ENCODE measurements at regions not wholly inside any gene's neighbourhood (a gene's known extent, or its start where the extent isn't known, plus 50 kb on each side); places are given as distances from the start of the nearest gene placed in this dataset.

DNA sequence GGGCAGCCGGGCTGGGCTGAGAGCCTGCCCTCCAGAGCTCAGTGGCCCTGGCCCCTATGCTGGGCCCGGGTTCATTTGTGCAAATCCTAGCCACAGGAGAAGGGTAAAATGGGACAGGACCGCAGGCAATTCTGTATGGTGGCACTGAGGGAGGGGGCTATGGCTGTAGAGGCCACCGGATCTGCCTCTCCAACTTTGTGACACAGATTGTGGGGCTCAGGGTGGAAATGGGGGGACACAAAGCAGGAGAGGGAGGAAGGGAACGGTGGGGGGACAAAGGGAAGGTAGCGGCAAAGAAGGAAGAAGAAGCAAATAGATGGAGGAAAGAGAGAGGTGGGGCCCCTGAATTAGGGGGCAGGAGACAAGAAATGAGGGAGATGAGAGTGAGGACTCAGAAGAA is 201.1 kb downstream of the SMAD2 start:
- Histone ChIP-seq H2AFZ (ENCODE audit: low read length) (no peak overlapping the region), H3K9ac (ENCODE audit: low read length) (no peak overlapping the region), H3K9me2 (replicated peaks; ENCODE audit: insufficient read depth, low read length) (no peaks in the 10 kb centered on the region), H3K27me3 (replicated peaks; ENCODE audit: insufficient read depth, low read length) (no peaks in the 10 kb centered on the region), H3K36me3 (replicated peaks; ENCODE audit: insufficient read depth, low read length) (no peaks in the 10 kb centered on the region), H3K4me2 (ENCODE audit: low read depth, low read length) (no peak overlapping the region), H3K4me3 (ENCODE audit: low read length) (no peak overlapping the region), H3K79me2 (ENCODE audit: low read length) (no peaks in the 10 kb centered on the region), H3K27ac (ENCODE audit: low read length) (no peak overlapping the region), H3K4me1 (ENCODE audit: low read length) (no peaks in the 10 kb centered on the region), H3K9me3 (replicated peaks; ENCODE audit: insufficient read depth, low read length) (no peaks in the 10 kb centered on the region), H4K20me1 (ENCODE audit: insufficient read depth, low read length) (no peaks in the 10 kb centered on the region), H3F3A (ENCODE audit: insufficient read depth, low read length) (no peaks in the 10 kb centered on the region)
- TF ChIP-seq EZH2phosphoT487 (IDR thresholded peaks at IDR 0.05; ENCODE audit: low read length) = no peak
- TF ChIP-seq EZH2 (optimal IDR thresholded peaks at IDR 0.05; ENCODE audit: low read depth, low read length) = no peak
- TF ChIP-seq CTCF (IDR thresholded peaks at IDR 0.05; ENCODE audit: low read length) = no peak
- no peak for DNase-seq

GRCh38 chr18:47728921-47729320 is 201.5 kb downstream of the SMAD2 start:
- Histone ChIP-seq H3K27me3 (replicated peaks; ENCODE audit: insufficient read depth, low read length) (no peaks in the 10 kb centered on the region), H3K4me2 (ENCODE audit: low read depth, low read length) (no peak overlapping the region), H3K27ac (ENCODE audit: low read length) (no peak overlapping the region), H3K36me3 (replicated peaks; ENCODE audit: insufficient read depth, low read length) (no peaks in the 10 kb centered on the region), H3K9me2 (replicated peaks; ENCODE audit: insufficient read depth, low read length) (no peaks in the 10 kb centered on the region), H3K4me1 (ENCODE audit: low read length) (no peaks in the 10 kb centered on the region), H3K79me2 (ENCODE audit: low read length) (no peaks in the 10 kb centered on the region), H3F3A (ENCODE audit: insufficient read depth, low read length) (no peaks in the 10 kb centered on the region), H3K9ac (ENCODE audit: low read length) (no peak overlapping the region), H4K20me1 (ENCODE audit: insufficient read depth, low read length) (no peaks in the 10 kb centered on the region), H2AFZ (ENCODE audit: low read length) (no peak overlapping the region), H3K4me3 (ENCODE audit: low read length) (no peak overlapping the region), H3K9me3 (replicated peaks; ENCODE audit: insufficient read depth, low read length) (no peaks in the 10 kb centered on the region)
- TF ChIP-seq EZH2 (optimal IDR thresholded peaks at IDR 0.05; ENCODE audit: low read depth, low read length) = no peak
- no peak for TF ChIP-seq EZH2phosphoT487 (IDR thresholded peaks at IDR 0.05; ENCODE audit: low read length)
- TF ChIP-seq CTCF (IDR thresholded peaks at IDR 0.05; ENCODE audit: low read length) = no peak
- DNase-seq = no peak

GRCh38 chr18:47727409-47727808 is 203.1 kb downstream of the SMAD2 start:
- H3K4me1 ChIP-seq (ENCODE audit: low read length) = no peaks in the 10 kb centered on the region
- no peaks in the 10 kb centered on the region for H3K27me3 ChIP-seq (replicated peaks; ENCODE audit: insufficient read depth, low read length)
- H3K9ac ChIP-seq (ENCODE audit: low read length) = no peak overlapping the region
- no peak overlapping the region for H2AFZ ChIP-seq (ENCODE audit: low read length)
- H3K36me3 ChIP-seq (replicated peaks; ENCODE audit: insufficient read depth, low read length) = no peaks in the 10 kb centered on the region
- H3K9me3 ChIP-seq (replicated peaks; ENCODE audit: insufficient read depth, low read length) = no peaks in the 10 kb centered on the region
- H3K27ac ChIP-seq (ENCODE audit: low read length) = no peak overlapping the region
- no peak overlapping the region for H3K4me2 ChIP-seq (ENCODE audit: low read depth, low read length)
- H3K79me2 ChIP-seq (ENCODE audit: low read length) = no peaks in the 10 kb centered on the region
- no peak for TF ChIP-seq CTCF (IDR thresholded peaks at IDR 0.05; ENCODE audit: low read length)
- TF ChIP-seq EZH2 (optimal IDR thresholded peaks at IDR 0.05; ENCODE audit: low read depth, low read length) = no peak
- no peak for TF ChIP-seq EZH2phosphoT487 (IDR thresholded peaks at IDR 0.05; ENCODE audit: low read length)
- no peak overlapping the region for H3K4me3 ChIP-seq (ENCODE audit: low read length)
- no peaks in the 10 kb centered on the region for H3F3A ChIP-seq (ENCODE audit: insufficient read depth, low read length)
- no peaks in the 10 kb centered on the region for H3K9me2 ChIP-seq (replicated peaks; ENCODE audit: insufficient read depth, low read length)
- H4K20me1 ChIP-seq (ENCODE audit: insufficient read depth, low read length) = no peaks in the 10 kb centered on the region
- DNase-seq = no peak

Measured in MM.1S (cell line).